ENCODE measurements at regions not wholly inside any gene's neighbourhood (a gene's known extent, or its start where the extent isn't known, plus 50 kb on each side); places are given as distances from the start of the nearest gene placed in this dataset.

DNA sequence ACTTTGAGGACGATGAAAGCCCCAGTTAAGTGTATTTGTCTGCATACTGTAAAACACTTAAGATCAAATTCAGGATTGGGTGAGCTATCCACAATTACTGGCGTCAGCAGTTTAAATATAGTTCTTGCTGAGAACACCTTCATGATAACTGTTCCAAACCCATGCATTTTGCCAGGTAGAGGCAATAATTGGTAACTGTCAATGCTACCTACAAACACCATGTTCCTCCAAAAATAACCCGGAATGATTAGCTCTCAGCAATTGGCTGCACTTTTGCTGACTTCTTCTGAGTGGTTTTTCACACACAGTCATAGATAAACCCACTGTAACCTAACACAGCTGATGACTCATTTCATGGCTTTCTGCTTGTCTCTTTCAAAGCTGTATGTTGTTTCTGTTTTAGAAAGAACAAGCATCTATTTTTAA lies 1358.6 kb upstream of the GJE1 start (continued):
- TF ChIP-seq, protein P1, sequence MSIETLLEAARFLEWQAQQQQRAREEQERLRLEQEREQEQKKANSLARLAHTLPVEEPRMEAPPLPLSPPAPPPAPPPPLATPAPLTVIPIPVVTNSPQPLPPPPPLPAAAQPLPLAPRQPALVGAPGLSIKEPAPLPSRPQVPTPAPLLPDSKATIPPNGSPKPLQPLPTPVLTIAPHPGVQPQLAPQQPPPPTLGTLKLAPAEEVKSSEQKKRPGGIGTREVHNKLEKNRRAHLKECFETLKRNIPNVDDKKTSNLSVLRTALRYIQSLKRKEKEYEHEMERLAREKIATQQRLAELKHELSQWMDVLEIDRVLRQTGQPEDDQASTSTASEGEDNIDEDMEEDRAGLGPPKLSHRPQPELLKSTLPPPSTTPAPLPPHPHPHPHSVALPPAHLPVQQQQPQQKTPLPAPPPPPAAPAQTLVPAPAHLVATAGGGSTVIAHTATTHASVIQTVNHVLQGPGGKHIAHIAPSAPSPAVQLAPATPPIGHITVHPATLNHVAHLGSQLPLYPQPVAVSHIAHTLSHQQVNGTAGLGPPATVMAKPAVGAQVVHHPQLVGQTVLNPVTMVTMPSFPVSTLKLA (conservative IDR thresholded peaks at IDR 0.05), result no peak
- TF ChIP-seq CREBBP (IDR thresholded peaks at IDR 0.05; ENCODE audit: low read depth, low read length) (no peak), MITF (IDR thresholded peaks at IDR 0.05) (no peak), ZNF449 (CRISPR knock-in tag; IDR thresholded peaks at IDR 0.05) (no peak), FOSL1 (tag; conservative IDR thresholded peaks at IDR 0.05) (peak; percentile 61)

DNA sequence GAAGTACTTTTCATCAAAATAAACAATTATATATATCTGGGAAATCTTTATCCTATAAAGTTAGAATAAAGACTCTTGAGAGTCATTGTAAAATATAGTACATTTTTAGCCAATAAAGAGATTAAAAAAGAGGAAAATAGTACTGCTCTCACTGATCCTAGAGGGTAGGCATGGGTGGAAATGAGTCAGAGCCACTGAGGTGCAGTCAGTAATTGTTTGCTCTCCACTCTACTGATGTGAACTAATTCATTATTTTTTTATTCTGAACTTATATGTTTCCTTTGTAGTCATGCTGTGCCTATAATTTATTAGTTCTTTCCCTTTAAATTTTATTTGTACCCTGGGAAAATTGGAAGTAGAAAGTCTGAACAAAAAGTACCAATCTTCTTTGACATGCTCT lies 1359.4 kb upstream of the GJE1 start:
- FAIRE-seq, result no peak
- POLR2A ChIA-PET, result no interaction called here
- no peak for TF ChIP-seq SRF (CRISPR knock-in tag; IDR thresholded peaks at IDR 0.05)
- no peak for TF ChIP-seq MCM5 (IDR thresholded peaks at IDR 0.05; ENCODE audit: low read depth)
- TF ChIP-seq ZNF75A (CRISPR knock-in tag; IDR thresholded peaks at IDR 0.05), result no peak
- no peak for TF ChIP-seq RBM17 (IDR thresholded peaks at IDR 0.05; ENCODE audit: borderline replicate concordance, low read depth, low read length)
- no peak for TF ChIP-seq E2F4 (CRISPR knock-in tag; IDR thresholded peaks at IDR 0.05; ENCODE audit: low read depth)
- TF ChIP-seq, protein P2, sequence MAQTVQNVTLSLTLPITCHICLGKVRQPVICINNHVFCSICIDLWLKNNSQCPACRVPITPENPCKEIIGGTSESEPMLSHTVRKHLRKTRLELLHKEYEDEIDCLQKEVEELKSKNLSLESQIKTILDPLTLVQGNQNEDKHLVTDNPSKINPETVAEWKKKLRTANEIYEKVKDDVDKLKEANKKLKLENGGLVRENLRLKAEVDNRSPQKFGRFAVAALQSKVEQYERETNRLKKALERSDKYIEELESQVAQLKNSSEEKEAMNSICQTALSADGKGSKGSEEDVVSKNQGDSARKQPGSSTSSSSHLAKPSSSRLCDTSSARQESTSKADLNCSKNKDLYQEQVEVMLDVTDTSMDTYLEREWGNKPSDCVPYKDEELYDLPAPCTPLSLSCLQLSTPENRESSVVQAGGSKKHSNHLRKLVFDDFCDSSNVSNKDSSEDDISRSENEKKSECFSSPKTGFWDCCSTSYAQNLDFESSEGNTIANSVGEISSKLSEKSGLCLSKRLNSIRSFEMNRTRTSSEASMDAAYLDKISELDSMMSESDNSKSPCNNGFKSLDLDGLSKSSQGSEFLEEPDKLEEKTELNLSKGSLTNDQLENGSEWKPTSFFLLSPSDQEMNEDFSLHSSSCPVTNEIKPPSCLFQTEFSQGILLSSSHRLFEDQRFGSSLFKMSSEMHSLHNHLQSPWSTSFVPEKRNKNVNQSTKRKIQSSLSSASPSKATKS (CRISPR knock-in tag; IDR thresholded peaks at IDR 0.05), result no peak
- TF ChIP-seq, protein P3, sequence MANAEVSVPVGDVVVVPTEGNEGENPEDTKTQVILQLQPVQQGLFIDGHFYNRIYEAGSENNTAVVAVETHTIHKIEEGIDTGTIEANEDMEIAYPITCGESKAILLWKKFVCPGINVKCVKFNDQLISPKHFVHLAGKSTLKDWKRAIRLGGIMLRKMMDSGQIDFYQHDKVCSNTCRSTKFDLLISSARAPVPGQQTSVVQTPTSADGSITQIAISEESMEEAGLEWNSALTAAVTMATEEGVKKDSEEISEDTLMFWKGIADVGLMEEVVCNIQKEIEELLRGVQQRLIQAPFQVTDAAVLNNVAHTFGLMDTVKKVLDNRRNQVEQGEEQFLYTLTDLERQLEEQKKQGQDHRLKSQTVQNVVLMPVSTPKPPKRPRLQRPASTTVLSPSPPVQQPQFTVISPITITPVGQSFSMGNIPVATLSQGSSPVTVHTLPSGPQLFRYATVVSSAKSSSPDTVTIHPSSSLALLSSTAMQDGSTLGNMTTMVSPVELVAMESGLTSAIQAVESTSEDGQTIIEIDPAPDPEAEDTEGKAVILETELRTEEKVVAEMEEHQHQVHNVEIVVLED (CRISPR knock-in tag; IDR thresholded peaks at IDR 0.05), result no peak

More for the DNA sequence above, 1359.4 kb upstream of the GJE1 start:
- Histone ChIP-seq H2AFZ (ENCODE audit: low read depth, low read length) (no peak overlapping the region), H3K27me3 (ENCODE audit: control insufficient read depth in 2 of 2, insufficient read depth in 2 of 2, low read length in 2 of 2) (no peaks in the 10 kb centered on the region), H3K27ac (ENCODE audit: extremely low read depth, low read depth, low read length) (no peak overlapping the region), H3K79me2 (ENCODE audit: control insufficient read depth, insufficient read depth, low read length) (no peaks in the 10 kb centered on the region), H3K9me1 (ENCODE audit: control insufficient read depth, insufficient read depth, low read length) (no peaks in the 10 kb centered on the region), H3K4me1 (replicated peaks in 1 of 2; ENCODE audit: control insufficient read depth in 2 of 2, insufficient read depth in 2 of 2, low read length in 2 of 2) (no peaks in the 10 kb centered on the region), H3K9ac (ENCODE audit: insufficient read depth in 1 of 2, low read depth in 2 of 2, low read length in 2 of 2) (no peak overlapping the region), H3K36me3 (ENCODE audit: control insufficient read depth, insufficient read depth, low read length) (no peaks in the 10 kb centered on the region), H4K20me1 (replicated peaks; ENCODE audit: control insufficient read depth, insufficient read depth, low read length) (no peaks in the 10 kb centered on the region), H3K9me3 (replicated peaks; ENCODE audit: control insufficient read depth, insufficient read depth, low read depth, low read length) (no peaks in the 10 kb centered on the region), H3K4me3 (no peak overlapping the region), H3K4me2 (ENCODE audit: insufficient read depth, low read length) (no peak overlapping the region)
- intact Hi-C loops (cut with micrococcal nuclease), result no loop called here
- BruUV-seq (replicated peaks), result no TSS peak
- DNase-seq (ENCODE audit: extremely low read depth in 1 of 4, low spot score in 3 of 4), result no peak
- in situ Hi-C loops (cut with MboI), result no loop called here
- ATAC-seq, result no peak
- CTCF ChIA-PET (ENCODE audit: low intra/inter-chr PET ratio), result no interaction called here

All from K562 (cell line).